Gastrocnemius medialis (tissue), 4 donors: ENCODE measurements at regions not wholly inside any gene's neighbourhood (a gene's known extent, or its start where the extent isn't known, plus 50 kb on each side); places are given as distances from the start of the nearest gene placed in this dataset.

ENCODE experiments used
- CTCF ChIP-seq, 5 experiments: fragments of 450-650 bp in 3 of 5; fragments of 200-600 bp in 2 of 5; sonication (generic) in 2 of 5; IDR thresholded peaks in 4 of 5; conservative IDR thresholded peaks in 1 of 5; 1 replicate in 4 of 5; 2 replicates in 1 of 5; pipeline ENCODE4 v1.5.1; 2016 to 2019; ENCODE audit warnings: antibody characterized with exemption in 5 of 5, mild to moderate bottlenecking in 3 of 5, moderate library complexity in 3 of 5
- POLR2A ChIP-seq, 2 donors: fragments of 450-650 bp; IDR thresholded peaks; one replicate each; pipeline ENCODE4 v1.6.1; 2017; ENCODE audit warnings: antibody characterized with exemption in 2 of 2, mild to moderate bottlenecking in 2 of 2, moderate library complexity in 2 of 2

DNA sequence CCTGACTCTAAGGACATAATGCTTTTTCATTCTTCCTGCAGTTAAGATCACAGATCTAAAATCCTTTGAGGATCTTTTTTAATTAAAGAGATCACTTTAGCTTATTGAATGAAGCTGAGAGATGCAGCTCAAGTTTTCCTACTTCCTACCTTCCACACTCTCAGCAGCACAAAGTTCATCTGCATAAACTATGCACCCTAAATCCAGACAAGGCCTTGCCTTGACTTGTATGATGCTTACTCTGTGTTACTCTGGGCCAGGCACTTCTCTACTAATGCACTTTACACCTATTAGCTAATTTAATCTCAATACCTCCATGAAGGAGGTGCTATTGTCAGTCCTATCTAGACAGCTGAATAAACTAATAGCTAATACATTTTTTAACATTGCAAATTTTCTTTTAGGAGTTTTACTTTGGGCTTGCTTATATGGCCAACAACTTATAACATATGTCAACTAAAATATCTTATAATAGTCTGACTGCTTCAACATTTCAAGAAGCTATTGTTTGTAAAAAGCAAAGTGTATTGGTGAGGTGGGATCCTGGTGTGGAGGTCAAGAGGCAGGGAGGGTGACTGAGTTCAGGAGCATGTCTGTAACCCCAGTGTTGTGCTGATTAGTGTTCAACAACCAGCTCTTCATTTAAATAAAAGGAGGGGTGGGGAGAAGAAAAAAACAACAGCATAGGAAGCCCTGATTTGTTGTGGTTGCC is 172.4 kb upstream of the ATP11B start:
- TF ChIP-seq POLR2A (IDR thresholded peaks at IDR 0.05), result no peak
- no peak for TF ChIP-seq CTCF (IDR thresholded peaks at IDR 0.05 in 4 of 5, conservative IDR thresholded peaks at IDR 0.05 in 1 of 5)
